Stimulated activated naive CD8-positive, alpha-beta T cell treated with anti-CD3 and anti-CD28 coated beads, Interleukin-15, amount 100 ng/mL, for 72 hours (primary cell): ENCODE measurements at regions not wholly inside any gene's neighbourhood (a gene's known extent, or its start where the extent isn't known, plus 50 kb on each side); places are given as distances from the start of the nearest gene placed in this dataset.
A peak's percentile ranks its signal among the peaks of the same experiment; 100 is the strongest.
"Not testable (repeated sequence)": the region's sequence is repeated elsewhere in the genome, so short reads cannot be mapped to it uniquely, and the experiment has no call there.

Experiments used
- ATAC-seq: fragments of 150-1000 bp; cut with Tn5 transposase; 2 replicates; pipeline ENCODE4 v1.10.0; 2021; ENCODE audit warnings: mild to moderate bottlenecking, moderate library complexity
- DNase-seq, 2 donors: peaks; one replicate each; pipeline ENCODE4 v3.0.0; 2021 to 2022
- H3K27ac Mint-ChIP-seq, 2 donors: one replicate each; pipeline ENCODE4 v1.8.0; 2022; ENCODE audit warnings: mild to moderate bottlenecking in 2 of 2, mixed read lengths in 2 of 2, moderate library complexity in 2 of 2
- H3K27me3 Mint-ChIP-seq: one replicate; pipeline ENCODE4 v1.8.0; 2022; ENCODE audit warnings: mixed read lengths
- H3K4me1 Mint-ChIP-seq: one replicate; pipeline ENCODE4 v1.8.0; 2022; ENCODE audit warnings: mild to moderate bottlenecking, mixed read lengths
- H3K4me3 Mint-ChIP-seq, 2 donors: one replicate each; pipeline ENCODE4 v1.8.0; 2022; ENCODE audit warnings: mild to moderate bottlenecking in 2 of 2, mixed read lengths in 2 of 2, moderate library complexity in 1 of 2
- H3K9me3 Mint-ChIP-seq, 2 donors: one replicate each; pipeline ENCODE4 v1.8.0; 2022; ENCODE audit warnings: mixed read lengths in 2 of 2

- not testable (repeated sequence) for H3K9me3 Mint-ChIP-seq, H3K27ac Mint-ChIP-seq, DNase-seq, H3K4me1 Mint-ChIP-seq, ATAC-seq, H3K27me3 Mint-ChIP-seq, H3K4me3 Mint-ChIP-seq
Observed at GRCh38 chr16:70014915-70015314, 63.8 kb downstream of the CLEC18A start.

DNA sequence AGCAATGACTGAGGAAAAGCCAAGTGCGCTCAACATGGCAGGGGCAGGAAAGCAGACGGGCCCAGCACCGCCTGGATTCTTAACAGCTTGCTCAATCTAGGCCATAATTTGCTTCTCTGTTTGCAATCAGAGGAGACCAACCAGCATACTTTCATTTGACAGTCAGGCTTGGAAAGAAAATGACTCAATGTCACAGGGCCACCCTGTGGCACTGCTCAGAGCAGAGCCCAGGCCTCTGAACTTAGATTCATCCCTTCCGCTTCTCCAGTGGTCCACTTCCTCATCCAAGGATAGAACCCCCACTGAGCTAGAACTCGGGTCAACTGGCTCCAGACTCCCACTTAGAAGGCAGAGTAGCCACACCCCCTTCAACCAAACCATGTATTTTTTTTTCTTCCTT is 65.6 kb downstream of the CLEC18A start:
- H3K27ac Mint-ChIP-seq, H3K9me3 Mint-ChIP-seq, H3K27me3 Mint-ChIP-seq, ATAC-seq, H3K4me3 Mint-ChIP-seq, DNase-seq, H3K4me1 Mint-ChIP-seq: not testable (repeated sequence)

GRCh38 chr16:70018254-70018653 is 67.1 kb downstream of the CLEC18A start:
- no peak overlapping the region for H3K4me3 Mint-ChIP-seq
- H3K27me3 Mint-ChIP-seq: no peaks in the 10 kb centered on the region
- DNase-seq (peak in 1 of 2 donors; percentile 28), ATAC-seq (peak; percentile 98)
- H3K27ac Mint-ChIP-seq: no peak overlapping the region
- H3K9me3 Mint-ChIP-seq: no peaks in the 10 kb centered on the region
- H3K4me1 Mint-ChIP-seq: no peaks in the 10 kb centered on the region

DNA sequence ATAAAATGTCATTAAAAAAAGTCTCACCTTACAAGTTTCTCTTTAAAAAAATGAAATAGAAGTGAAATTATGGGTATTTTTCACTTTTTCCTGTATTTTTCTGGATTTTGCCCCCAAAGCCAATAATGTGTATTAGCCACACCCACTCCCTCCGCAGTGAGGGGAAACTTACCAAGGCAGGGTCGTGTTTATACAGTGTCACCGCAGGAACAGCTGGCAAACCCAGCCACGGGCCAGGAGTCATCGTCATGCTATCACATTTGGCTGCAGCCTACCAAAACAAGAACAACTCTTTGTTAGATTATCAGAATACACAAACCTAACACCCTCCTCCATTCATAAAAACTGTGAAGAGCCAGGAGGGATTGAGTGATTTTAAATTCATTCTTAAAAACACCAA is 72.1 kb downstream of the CLEC18A start:
- DNase-seq, H3K27me3 Mint-ChIP-seq, H3K27ac Mint-ChIP-seq, ATAC-seq, H3K9me3 Mint-ChIP-seq, H3K4me3 Mint-ChIP-seq: not testable (repeated sequence)
- peaks cover 13% of the 10 kb centered on the region for H3K4me1 Mint-ChIP-seq

GRCh38 chr16:70023956-70024355 is 72.8 kb downstream of the CLEC18A start:
- not testable (repeated sequence) for H3K9me3 Mint-ChIP-seq, H3K27ac Mint-ChIP-seq, H3K27me3 Mint-ChIP-seq, H3K4me3 Mint-ChIP-seq, ATAC-seq, DNase-seq
- peaks cover 13% of the 10 kb centered on the region for H3K4me1 Mint-ChIP-seq

DNA sequence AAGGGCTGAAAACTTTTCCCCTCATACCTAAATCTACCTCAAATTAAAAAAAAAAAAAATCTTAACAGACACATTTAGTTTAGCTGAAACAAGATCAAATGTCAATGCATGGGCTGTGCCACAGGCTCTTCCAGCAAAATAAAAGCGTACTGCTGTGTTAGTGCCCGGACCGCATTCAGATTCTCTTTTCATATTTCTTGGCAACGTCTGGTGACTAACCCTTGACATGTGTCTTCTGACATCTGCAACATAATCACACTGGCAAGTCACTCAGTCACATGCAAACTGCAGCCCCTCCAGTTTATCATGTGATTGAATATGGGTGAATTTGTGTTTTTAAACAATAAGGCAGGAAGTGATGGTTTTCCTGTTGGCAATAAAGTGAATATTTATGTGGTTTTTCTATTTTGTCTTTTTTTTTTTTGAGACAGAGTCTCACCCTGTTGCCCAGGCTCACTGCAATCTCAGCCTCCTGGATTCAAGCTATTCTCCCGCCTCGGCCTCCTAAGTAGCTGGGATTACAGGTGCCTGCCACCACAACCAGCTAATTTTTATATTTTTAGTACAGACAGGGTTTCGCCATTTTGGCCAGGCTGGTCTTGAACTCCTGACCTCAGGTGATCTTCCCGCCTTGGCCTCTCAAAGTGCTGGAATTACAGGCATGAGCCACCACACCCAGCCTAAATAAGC is 75.2 kb downstream of the CLEC18A start:
- H3K27ac Mint-ChIP-seq: peak overlapping the region; percentile 40 to 74
- H3K4me1 Mint-ChIP-seq: peaks cover 13% of the 10 kb centered on the region
- DNase-seq (peak; percentile 13 to 19), ATAC-seq (peak; percentile 97)
- not testable (repeated sequence) for H3K27me3 Mint-ChIP-seq, H3K9me3 Mint-ChIP-seq
- peak overlapping the region; percentile 22 to 31 for H3K4me3 Mint-ChIP-seq

DNA sequence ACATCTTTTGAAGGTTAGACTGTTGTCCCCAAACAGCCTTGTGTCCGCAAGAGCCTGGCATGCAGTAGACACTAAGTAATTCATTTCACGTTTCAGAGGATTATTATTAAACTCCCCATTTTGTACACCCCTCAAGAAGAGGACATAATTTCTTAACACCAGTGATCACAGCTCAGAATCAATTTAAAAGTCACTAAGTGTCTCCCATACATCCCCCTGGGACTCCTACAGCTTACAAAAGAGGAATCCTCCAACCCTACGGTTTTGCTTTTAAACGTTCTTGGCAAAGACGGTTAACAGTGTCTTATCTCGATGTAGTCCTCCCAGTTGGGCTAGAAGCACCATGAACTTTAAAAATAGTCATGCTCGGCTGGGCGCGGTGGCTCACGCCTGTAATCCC is 81.2 kb upstream of the PDPR start:
- DNase-seq, H3K9me3 Mint-ChIP-seq, H3K27ac Mint-ChIP-seq, ATAC-seq, H3K4me1 Mint-ChIP-seq, H3K27me3 Mint-ChIP-seq, H3K4me3 Mint-ChIP-seq: not testable (repeated sequence)

DNA sequence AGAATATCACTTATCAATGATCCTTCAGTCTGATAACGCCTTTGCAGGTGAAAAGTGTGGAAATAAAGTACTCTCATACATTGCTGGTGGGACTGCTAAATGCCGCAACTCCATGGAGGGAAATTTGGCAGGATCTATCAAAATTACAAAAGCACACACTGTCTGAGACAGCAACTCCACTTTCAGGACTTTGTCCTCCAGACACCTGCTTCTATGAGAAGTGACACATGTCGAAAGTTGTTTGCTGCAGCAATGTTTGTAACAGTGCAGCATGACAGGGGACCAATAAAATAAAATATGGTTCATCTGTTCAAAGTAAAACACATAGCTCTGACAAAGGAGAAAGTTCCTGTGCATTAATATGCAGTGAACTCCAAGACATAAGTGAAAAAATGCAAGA is 76.2 kb upstream of the PDPR start:
- DNase-seq, H3K4me3 Mint-ChIP-seq, ATAC-seq, H3K27ac Mint-ChIP-seq, H3K4me1 Mint-ChIP-seq, H3K27me3 Mint-ChIP-seq, H3K9me3 Mint-ChIP-seq: not testable (repeated sequence)

DNA sequence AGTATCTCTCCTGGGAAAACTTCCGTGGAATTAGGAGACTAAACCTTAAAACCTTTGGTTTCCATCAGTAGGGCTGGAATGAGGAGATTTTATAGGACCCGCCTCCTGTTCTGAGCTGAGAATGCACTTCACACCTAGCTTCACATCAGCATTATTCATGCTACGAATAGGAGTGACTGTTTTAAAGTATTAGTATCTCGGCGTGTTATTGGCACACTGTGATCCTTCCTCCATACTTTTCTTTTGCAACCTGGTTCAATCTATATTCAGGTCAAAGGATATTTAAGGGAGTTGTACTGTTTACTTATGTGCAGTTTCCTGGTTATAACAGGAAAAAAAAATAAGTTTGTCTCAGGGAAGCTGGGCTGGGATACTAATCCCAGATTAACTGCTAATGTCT is 73.6 kb upstream of the PDPR start:
- H3K4me3 Mint-ChIP-seq, H3K9me3 Mint-ChIP-seq, H3K27ac Mint-ChIP-seq, DNase-seq, H3K4me1 Mint-ChIP-seq, H3K27me3 Mint-ChIP-seq, ATAC-seq: not testable (repeated sequence)

DNA sequence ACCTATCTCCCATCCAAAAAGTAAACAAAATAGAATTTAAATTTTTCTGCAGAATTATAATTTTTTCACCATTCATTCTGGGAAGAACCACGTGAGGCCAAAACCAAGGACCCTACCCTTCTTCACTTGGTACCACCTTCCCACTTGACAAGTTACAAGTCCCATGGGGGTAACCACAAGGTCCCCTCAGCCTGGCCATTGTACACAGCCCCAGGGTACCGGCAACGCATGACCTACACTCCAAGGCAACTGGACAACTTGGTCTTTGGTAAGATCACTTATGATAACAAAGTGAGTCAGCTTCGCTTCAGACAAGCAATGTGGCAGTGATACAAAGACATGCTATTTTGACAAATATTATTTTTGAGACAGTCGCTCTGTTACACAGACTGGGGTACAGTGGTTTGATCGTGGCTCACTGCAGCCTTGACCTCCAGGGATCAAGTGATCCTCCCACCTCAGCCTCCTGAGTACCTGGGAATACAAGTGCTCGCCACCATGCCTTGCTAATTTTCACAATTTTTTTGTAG is 70.5 kb upstream of the PDPR start:
- not testable (repeated sequence) for ATAC-seq, H3K4me1 Mint-ChIP-seq, H3K4me3 Mint-ChIP-seq, H3K27me3 Mint-ChIP-seq, DNase-seq, H3K27ac Mint-ChIP-seq, H3K9me3 Mint-ChIP-seq

DNA sequence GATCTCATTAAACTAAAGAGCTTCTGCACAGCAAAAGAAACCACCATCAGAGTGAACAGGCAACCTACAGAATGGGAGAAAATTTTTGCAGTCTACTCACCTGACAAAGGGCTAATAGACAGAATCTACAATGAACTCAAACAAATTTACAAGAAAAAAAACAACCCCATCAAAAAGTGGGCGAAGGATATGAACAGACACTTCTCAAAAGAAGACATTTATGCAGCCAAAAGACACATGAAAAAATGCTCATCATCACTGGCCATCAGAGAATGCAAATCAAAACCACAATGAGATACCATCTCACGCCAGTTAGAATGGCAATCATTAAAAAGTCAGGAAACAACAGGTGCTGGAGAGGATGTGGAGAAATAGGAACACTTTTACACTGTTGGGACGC is 67.6 kb upstream of the PDPR start:
- H3K4me3 Mint-ChIP-seq: not testable (repeated sequence)

DNA sequence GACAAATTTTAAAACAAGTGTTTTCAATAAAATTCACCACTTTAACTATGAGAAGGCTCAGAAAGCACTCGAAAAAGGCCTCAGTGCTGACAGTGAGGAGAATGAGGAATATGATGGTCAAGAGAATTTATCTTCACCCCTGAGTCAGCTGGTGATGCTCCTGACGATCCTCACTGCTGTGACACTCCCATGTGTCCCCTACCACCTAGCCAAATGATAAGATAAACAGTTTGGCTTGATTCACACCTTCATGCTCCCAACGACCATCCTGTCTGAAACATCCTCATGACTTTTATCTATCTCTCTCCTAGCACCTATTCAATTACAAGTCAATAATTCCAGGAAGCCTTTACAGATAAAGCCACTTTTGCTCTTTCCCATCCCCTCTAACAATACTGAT is 66.0 kb upstream of the PDPR start:
- H3K9me3 Mint-ChIP-seq, DNase-seq, ATAC-seq, H3K27ac Mint-ChIP-seq, H3K4me1 Mint-ChIP-seq, H3K4me3 Mint-ChIP-seq, H3K27me3 Mint-ChIP-seq: not testable (repeated sequence)

More for the DNA sequence above, 67.6 kb upstream of the PDPR start:
- H3K27ac Mint-ChIP-seq, ATAC-seq, H3K4me1 Mint-ChIP-seq, DNase-seq, H3K9me3 Mint-ChIP-seq, H3K27me3 Mint-ChIP-seq: not testable (repeated sequence)

DNA sequence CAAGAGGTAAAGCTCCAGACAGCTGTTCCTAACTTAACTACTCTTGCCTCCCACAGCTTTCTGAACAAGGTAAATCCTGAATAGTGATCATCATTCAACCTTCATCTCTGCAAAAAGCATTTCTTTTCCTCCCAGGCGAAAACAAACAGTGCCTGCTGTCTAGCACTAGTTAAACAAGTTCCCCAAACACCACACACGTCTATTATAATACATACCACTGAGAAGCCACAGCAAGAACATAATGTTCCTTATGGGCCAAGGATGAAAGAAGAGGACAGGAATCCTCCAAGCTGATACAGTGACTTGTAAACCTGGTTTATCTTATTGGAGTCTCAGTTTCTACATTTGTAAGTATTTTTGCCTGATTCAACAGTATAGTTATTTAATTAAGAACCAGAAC is 56.1 kb upstream of the PDPR start:
- not testable (repeated sequence) for H3K27ac Mint-ChIP-seq, DNase-seq, H3K4me3 Mint-ChIP-seq, H3K9me3 Mint-ChIP-seq, ATAC-seq, H3K27me3 Mint-ChIP-seq
- peaks cover 14% of the 10 kb centered on the region for H3K4me1 Mint-ChIP-seq

DNA sequence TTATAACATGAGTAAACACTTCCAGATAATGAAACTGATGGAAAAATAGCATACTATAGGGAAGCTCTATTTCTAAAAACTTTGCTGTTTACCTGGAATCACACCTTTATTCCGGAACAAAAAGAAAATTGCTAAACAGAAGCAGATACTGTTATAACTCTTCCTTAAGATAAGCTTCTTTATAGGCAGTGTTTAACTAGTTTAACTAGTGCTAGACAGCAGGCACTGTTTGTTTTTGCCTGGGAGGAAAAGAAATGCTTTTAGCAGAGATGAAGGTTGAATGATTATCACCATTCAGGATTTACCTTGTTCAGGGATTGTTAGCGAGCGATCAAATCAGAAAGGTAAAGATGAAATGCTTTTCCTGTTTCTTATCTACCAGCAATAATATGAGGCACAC is 54.7 kb upstream of the PDPR start:
- H3K9me3 Mint-ChIP-seq, H3K27me3 Mint-ChIP-seq, H3K4me3 Mint-ChIP-seq, H3K27ac Mint-ChIP-seq, ATAC-seq, DNase-seq: not testable (repeated sequence)
- H3K4me1 Mint-ChIP-seq: peaks cover 25% of the 10 kb centered on the region

- not testable (repeated sequence) for H3K27me3 Mint-ChIP-seq, ATAC-seq, DNase-seq, H3K4me3 Mint-ChIP-seq, H3K27ac Mint-ChIP-seq, H3K9me3 Mint-ChIP-seq
- peaks cover 25% of the 10 kb centered on the region for H3K4me1 Mint-ChIP-seq
Observed at GRCh38 chr16:70060521-70061027, 53.6 kb upstream of the PDPR start.

GRCh38 chr16:70061671-70062218 is 52.4 kb upstream of the PDPR start:
- not testable (repeated sequence) for DNase-seq, ATAC-seq, H3K9me3 Mint-ChIP-seq, H3K27me3 Mint-ChIP-seq, H3K27ac Mint-ChIP-seq, H3K4me3 Mint-ChIP-seq
- H3K4me1 Mint-ChIP-seq: peaks cover 25% of the 10 kb centered on the region
